ENCODE measurements at regions not wholly inside any gene's neighbourhood (a gene's known extent, or its start where the extent isn't known, plus 50 kb on each side); places are given as distances from the start of the nearest gene placed in this dataset.

DNA sequence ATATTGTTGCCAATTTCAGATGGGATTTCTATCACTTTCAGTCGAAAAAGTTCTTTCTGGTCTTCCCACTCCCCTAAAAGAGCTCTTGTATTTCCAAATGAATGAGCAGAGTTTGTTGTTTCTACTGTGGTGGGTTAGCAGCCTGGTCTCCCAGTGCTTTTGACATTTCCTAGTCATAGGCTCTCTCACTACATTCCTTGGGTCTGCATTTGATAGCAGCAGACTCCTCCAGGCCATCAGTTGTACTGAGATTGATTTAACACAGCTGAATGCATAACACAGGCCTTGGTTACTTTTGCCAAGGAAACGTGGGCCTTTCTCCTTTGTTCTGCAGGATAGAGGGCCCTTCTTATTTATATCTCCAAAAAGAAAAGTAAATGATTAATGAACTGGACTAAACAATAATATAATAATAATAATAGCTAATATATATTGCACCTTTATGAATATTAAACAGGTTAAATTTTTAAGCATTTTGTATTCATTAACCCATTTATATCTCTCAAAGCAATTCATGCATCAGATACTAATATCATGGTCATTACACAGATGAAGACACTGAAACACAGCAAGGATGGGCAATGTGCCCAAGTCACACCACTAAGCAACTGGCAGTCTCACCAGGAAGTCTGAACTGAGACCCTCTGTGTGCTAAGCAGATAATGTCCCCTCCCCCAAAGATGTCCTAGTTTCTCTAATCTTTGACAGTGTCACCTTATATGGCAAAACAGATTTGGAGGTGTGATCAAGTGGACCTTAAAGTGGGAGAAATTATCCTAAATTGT lies 1579.2 kb downstream of the AACS start:
- H3K4me3 ChIP-seq (replicated peaks; ENCODE audit: low read depth, low read length), result no peak overlapping the region

DNA sequence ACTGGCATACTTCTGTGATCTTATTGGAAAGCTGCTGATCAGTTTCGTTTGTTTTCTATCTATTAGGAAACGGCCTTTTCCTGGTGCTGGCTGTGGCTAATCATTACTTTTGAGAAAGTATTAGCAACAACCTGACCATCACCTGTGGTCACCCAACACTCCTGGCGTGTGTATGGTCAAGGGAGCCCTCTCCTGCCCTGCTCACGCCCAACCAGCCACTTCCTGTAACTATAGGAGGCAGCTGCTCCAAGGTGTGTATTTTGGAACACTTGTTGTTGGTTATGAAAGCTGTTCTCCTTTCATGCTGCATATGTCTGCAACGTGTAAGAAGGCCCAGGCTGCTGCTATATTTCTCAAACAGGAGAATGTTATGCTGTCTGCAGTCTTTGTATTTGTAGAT lies 1582.8 kb downstream of the AACS start:
- TF ChIP-seq, protein P1, sequence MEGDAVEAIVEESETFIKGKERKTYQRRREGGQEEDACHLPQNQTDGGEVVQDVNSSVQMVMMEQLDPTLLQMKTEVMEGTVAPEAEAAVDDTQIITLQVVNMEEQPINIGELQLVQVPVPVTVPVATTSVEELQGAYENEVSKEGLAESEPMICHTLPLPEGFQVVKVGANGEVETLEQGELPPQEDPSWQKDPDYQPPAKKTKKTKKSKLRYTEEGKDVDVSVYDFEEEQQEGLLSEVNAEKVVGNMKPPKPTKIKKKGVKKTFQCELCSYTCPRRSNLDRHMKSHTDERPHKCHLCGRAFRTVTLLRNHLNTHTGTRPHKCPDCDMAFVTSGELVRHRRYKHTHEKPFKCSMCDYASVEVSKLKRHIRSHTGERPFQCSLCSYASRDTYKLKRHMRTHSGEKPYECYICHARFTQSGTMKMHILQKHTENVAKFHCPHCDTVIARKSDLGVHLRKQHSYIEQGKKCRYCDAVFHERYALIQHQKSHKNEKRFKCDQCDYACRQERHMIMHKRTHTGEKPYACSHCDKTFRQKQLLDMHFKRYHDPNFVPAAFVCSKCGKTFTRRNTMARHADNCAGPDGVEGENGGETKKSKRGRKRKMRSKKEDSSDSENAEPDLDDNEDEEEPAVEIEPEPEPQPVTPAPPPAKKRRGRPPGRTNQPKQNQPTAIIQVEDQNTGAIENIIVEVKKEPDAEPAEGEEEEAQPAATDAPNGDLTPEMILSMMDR (IDR thresholded peaks at IDR 0.05; ENCODE audit: insufficient read depth, low read length, poor library complexity, severe bottlenecking), result no peak
- H3K27me3 ChIP-seq (replicated peaks; ENCODE audit: control insufficient read depth, insufficient read depth, low read length), result no peaks in the 10 kb centered on the region
- DNase-seq (ENCODE audit: extremely low read depth, insufficient read length), result no peak
- no peaks in the 10 kb centered on the region for H3K36me3 ChIP-seq (ENCODE audit: control insufficient read depth, insufficient read depth, low read length)
- H3K4me3 ChIP-seq (replicated peaks; ENCODE audit: low read depth, low read length), result no peak overlapping the region

More for the DNA sequence above, 1579.2 kb downstream of the AACS start:
- Histone ChIP-seq H3K36me3 (ENCODE audit: control insufficient read depth, insufficient read depth, low read length) (no peaks in the 10 kb centered on the region), H3K27me3 (replicated peaks; ENCODE audit: control insufficient read depth, insufficient read depth, low read length) (no peaks in the 10 kb centered on the region)
- no peak for DNase-seq (ENCODE audit: extremely low read depth, insufficient read length)
- TF ChIP-seq, protein P1 (IDR thresholded peaks at IDR 0.05; ENCODE audit: insufficient read depth, low read length, poor library complexity, severe bottlenecking), result no peak

DNA sequence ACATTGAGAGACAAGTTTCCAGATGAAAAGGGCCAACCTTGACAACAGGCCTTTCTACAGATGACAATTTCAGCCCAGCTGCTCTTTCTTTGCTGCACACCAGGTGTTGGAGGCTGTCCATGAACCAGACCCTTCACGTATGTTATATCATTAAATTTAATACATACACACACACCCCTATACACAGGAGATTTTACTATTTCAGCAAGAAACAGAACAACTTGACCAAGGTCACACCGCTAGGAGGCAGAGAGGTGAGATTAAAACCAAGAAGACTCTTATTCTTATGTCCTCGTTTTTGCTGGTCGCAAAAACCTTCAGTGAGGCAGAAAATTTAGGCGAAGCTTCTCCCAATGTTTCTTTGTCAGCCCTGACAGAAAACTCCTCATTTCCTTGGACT lies 1585.9 kb downstream of the AACS start:
- TF ChIP-seq, protein P1 (IDR thresholded peaks at IDR 0.05; ENCODE audit: insufficient read depth, low read length, poor library complexity, severe bottlenecking), result no peak
- DNase-seq (ENCODE audit: extremely low read depth, insufficient read length), result no peak
- no peak overlapping the region for H3K4me3 ChIP-seq (replicated peaks; ENCODE audit: low read depth, low read length)
- H3K36me3 ChIP-seq (ENCODE audit: control insufficient read depth, insufficient read depth, low read length), result no peaks in the 10 kb centered on the region
- no peaks in the 10 kb centered on the region for H3K27me3 ChIP-seq (replicated peaks; ENCODE audit: control insufficient read depth, insufficient read depth, low read length)

DNA sequence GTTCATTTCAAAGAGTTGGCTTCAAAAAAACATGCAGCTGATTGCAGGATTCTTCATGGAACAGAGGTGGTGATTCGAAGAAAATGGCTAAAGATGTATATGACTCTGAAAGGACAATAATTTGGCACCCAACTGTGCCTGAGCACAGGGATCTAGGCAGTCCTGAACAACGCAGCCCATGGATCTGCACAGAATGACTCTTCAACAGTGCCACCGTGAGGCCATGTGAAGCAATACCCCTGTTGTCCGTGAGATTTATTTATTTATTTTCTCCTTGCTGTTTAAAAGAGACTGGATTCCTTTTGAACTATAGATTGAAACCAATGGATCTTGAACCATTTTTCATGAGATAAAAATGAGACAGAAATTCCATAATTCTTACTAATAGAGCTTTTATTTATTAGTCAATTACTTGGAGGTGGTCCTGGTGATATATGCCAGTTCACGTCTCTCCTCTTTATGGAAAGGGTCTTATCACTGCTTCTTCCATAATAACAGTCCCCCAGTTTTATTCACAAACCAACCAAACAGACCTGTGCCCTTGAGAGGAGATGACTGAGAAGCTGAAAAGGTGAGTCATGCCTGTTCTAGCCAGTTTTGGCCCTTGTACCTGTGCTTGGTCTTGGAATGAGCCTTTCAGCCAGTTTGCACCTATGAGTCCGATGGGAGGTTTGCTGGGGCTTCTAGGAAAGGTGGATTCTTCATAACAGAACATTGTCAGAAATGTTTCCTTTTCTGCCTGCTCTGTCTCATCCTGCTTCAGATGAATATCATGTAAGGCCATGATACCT lies 1598.3 kb downstream of the AACS start:
- Histone ChIP-seq H3K36me3 (ENCODE audit: control insufficient read depth, insufficient read depth, low read length) (no peaks in the 10 kb centered on the region), H3K27me3 (replicated peaks; ENCODE audit: control insufficient read depth, insufficient read depth, low read length) (no peaks in the 10 kb centered on the region), H3K4me3 (replicated peaks; ENCODE audit: low read depth, low read length) (no peak overlapping the region)
- TF ChIP-seq, protein P1 (IDR thresholded peaks at IDR 0.05; ENCODE audit: insufficient read depth, low read length, poor library complexity, severe bottlenecking), result peak; percentile 7
- DNase-seq (ENCODE audit: extremely low read depth, insufficient read length), result no peak

DNA sequence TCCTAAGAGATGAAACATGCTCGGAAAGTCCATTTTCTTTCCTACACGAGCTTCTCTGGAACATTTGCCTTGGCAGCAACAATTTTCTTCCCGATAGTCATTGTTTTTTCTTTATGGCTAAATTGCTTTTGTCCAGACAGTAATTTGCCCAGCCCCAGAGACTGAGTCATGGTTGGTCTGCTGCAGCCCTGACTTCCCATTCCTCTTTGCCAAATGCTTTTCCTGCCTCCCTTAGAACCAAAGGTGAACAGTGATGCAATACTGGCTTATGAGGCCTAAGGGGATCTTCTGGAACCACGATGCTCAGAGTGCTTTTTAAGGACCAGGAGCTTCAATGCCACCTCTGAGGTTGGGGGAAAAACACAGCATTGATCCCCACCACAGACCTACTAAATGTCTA lies 1599.6 kb upstream of the TMEM132C start:
- no peak for DNase-seq (ENCODE audit: extremely low read depth, insufficient read length)
- H3K4me3 ChIP-seq (replicated peaks; ENCODE audit: low read depth, low read length), result no peak overlapping the region
- TF ChIP-seq, protein P1 (IDR thresholded peaks at IDR 0.05; ENCODE audit: insufficient read depth, low read length, poor library complexity, severe bottlenecking), result no peak
- H3K27me3 ChIP-seq (replicated peaks; ENCODE audit: control insufficient read depth, insufficient read depth, low read length), result no peaks in the 10 kb centered on the region
- no peaks in the 10 kb centered on the region for H3K36me3 ChIP-seq (ENCODE audit: control insufficient read depth, insufficient read depth, low read length)

Data from GM06990 (cell line).